ENCODE measurements at regions not wholly inside any gene's neighbourhood (a gene's known extent, or its start where the extent isn't known, plus 50 kb on each side); places are given as distances from the start of the nearest gene placed in this dataset.

DNA sequence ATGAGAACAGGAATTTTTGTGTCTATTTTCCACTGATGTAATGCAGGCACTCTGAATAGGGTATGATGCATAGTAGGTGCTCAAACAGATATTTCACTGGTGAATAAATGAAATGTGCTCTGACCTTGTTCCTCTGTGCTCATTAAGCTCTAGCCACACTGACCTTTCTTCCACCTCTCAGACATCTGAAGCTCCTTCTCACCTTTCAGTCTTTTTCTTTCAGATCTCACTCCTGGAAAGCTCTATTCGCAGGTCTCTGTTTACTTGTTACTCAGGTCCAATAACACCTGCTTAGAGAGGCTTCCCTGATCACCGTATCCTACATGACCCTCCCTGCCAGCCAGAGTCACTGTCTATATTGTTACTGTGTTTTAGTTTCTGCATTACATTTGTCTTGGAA is 59.2 kb upstream of the IVNS1ABP start:
- Mint-ChIP-seq H3K9me3 (no peaks in the 10 kb centered on the region), H3K36me3 (ENCODE audit: low read depth) (no peaks in the 10 kb centered on the region), H3K27ac (no peak overlapping the region), H3K27me3 (no peaks in the 10 kb centered on the region), H3K4me3 (no peak overlapping the region), H3K4me1 (peaks cover 12% of the 10 kb centered on the region)
- ChIA-PET POLR2A (no interaction called here), CTCF (no interaction called here)
- TF ChIP-seq, protein P1, sequence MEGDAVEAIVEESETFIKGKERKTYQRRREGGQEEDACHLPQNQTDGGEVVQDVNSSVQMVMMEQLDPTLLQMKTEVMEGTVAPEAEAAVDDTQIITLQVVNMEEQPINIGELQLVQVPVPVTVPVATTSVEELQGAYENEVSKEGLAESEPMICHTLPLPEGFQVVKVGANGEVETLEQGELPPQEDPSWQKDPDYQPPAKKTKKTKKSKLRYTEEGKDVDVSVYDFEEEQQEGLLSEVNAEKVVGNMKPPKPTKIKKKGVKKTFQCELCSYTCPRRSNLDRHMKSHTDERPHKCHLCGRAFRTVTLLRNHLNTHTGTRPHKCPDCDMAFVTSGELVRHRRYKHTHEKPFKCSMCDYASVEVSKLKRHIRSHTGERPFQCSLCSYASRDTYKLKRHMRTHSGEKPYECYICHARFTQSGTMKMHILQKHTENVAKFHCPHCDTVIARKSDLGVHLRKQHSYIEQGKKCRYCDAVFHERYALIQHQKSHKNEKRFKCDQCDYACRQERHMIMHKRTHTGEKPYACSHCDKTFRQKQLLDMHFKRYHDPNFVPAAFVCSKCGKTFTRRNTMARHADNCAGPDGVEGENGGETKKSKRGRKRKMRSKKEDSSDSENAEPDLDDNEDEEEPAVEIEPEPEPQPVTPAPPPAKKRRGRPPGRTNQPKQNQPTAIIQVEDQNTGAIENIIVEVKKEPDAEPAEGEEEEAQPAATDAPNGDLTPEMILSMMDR (IDR thresholded peaks at IDR 0.05), result no peak
- intact Hi-C loops (cut with micrococcal nuclease), result no loop called here
- ATAC-seq (ENCODE audit: low read depth) (no peak), DNase-seq (no peak)

DNA sequence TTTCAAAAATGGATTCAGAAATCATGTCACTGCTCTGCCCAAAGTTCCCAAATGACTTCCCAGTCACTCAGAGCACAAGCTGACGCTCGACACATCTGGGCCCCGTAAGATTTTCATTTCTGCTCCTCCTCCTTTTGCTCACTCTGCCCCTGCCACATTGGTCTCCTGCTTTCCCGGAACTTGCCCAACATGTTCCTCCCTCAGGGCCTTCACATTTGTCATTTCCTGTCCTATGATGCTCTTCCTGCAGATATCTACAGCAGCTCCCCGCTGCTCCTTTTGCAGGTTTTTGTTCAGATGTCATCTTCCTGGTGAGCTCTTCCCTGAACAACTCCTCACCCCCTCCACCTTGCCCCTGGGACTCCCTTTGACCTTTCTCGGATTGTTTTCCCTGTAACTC is 58.5 kb upstream of the IVNS1ABP start:
- Mint-ChIP-seq H3K36me3 (ENCODE audit: low read depth) (no peaks in the 10 kb centered on the region), H3K27ac (no peak overlapping the region), H3K9me3 (no peaks in the 10 kb centered on the region), H3K4me3 (no peak overlapping the region), H3K27me3 (no peaks in the 10 kb centered on the region), H3K4me1 (peaks cover 12% of the 10 kb centered on the region)
- ChIA-PET POLR2A (no interaction called here), CTCF (no interaction called here)
- TF ChIP-seq, protein P1 (IDR thresholded peaks at IDR 0.05), result no peak
- intact Hi-C loops (cut with micrococcal nuclease), result no loop called here
- DNase-seq, result no peak
- no peak for ATAC-seq (ENCODE audit: low read depth)

DNA sequence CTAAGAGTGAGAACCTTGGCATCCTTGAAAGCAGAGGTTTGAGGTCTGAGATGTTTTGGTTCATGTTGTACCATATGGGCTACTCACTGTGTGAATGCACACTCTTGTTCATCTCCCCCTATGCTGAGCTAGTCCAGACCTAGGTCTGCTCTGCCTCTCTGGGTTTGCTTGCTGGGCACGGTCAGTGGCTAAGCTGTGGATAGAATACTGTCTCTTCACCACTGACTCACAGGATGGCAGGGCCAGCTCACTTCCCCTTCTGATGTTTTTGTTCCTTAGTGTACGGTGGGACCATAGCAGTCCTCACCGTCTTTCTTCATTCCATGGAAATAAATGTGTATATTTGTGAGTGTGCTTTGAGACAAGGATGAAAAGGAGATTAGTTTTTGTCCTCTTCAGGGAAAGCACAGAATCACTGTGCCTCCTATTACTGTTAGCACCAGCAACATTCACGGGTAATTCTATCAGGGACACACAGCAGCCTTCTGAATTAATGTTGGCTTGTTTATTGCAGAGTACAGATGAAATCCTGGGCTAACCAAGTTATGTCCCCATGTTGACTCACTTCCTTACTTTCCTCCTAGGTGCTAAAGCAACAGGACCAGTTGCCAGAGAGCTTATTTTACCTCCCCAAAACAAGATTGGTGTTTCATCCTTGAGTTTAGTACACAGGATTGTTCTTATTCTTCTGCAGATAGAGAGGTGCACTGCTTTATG is 56.9 kb upstream of the IVNS1ABP start:
- POLR2A ChIA-PET, result no interaction called here
- intact Hi-C loops (cut with micrococcal nuclease), result loop anchor here (5.0 kb wide), 1 partner anchor 33 kb away; no protein-coding TSS in a partner anchor
- no peak overlapping the region for H3K4me3 Mint-ChIP-seq
- no peaks in the 10 kb centered on the region for H3K27me3 Mint-ChIP-seq
- ATAC-seq (ENCODE audit: low read depth) (peak; percentile 31), DNase-seq (no peak)
- no peaks in the 10 kb centered on the region for H3K36me3 Mint-ChIP-seq (ENCODE audit: low read depth)
- TF ChIP-seq, protein P1 (IDR thresholded peaks at IDR 0.05), result no peak
- no peaks in the 10 kb centered on the region for H3K9me3 Mint-ChIP-seq
- H3K4me1 Mint-ChIP-seq, result peaks cover 12% of the 10 kb centered on the region
- CTCF ChIA-PET, result no interaction called here
- H3K27ac Mint-ChIP-seq, result no peak overlapping the region

DNA sequence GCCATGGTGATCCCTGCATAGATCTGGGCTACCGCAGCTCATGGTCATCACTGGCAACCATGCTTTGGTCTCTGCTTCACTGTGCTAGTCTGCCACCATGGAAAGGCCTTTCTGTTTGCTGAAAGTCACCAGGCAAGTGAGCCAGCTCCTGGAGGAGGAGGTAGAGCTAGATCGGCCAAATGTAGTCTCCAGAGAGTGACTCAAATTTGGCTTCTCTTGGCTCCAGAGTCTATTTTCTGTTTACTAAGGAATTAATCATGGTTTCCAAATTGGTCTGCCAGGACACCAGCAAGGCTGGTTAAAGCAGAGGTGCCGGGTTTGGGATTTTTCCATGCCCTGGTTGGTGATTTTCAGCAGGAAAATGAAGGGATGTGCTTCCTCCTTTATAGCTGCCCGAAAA is 52.7 kb upstream of the IVNS1ABP start:
- intact Hi-C loops (cut with micrococcal nuclease), result loop anchor here (5.0 kb wide), 1 partner anchor 38 kb away; no protein-coding TSS in a partner anchor
- no peak for ATAC-seq (ENCODE audit: low read depth)
- ChIA-PET CTCF (no interaction called here), POLR2A (interaction anchor here (0.6 kb wide), 1 partner anchor 23 kb away, joined by 4 read pairs; no protein-coding TSS in a partner anchor)
- no peak overlapping the region for H3K27ac Mint-ChIP-seq
- DNase-seq, result no peak
- no peak overlapping the region for H3K4me3 Mint-ChIP-seq
- H3K36me3 Mint-ChIP-seq (ENCODE audit: low read depth), result no peaks in the 10 kb centered on the region
- H3K9me3 Mint-ChIP-seq, result no peaks in the 10 kb centered on the region
- TF ChIP-seq, protein P1 (IDR thresholded peaks at IDR 0.05), result no peak
- H3K27me3 Mint-ChIP-seq, result no peaks in the 10 kb centered on the region
- peaks cover 17% of the 10 kb centered on the region for H3K4me1 Mint-ChIP-seq

DNA sequence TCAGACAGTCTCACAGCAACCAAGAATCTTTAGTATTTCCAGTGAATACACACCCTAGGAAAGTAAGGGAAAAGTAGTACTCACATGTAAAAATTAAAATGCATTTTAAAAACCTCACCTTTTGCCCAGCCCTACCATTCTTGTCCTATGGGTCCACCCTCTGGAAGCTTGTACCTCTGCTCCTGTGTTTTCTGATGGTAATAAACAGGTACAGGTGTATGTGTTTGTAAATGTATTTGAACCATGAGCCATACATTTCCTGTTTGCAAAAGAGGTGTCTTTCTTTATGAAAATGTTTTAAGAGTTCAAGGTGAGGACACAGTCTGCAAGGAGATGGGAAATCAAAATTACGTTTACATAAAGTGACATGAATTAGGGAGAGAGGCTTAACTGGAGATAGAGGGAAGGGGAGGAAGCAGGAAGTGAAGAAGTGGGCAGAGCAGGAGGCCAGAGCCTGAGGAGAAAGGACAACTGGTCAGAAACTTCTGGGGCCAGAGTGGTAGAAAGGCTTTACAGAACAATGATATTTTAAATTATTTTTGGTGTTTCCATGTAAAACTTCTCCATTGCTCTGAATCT is 52.0 kb upstream of the IVNS1ABP start:
- Mint-ChIP-seq H3K4me3 (no peak overlapping the region), H3K36me3 (ENCODE audit: low read depth) (no peaks in the 10 kb centered on the region), H3K4me1 (peaks cover 20% of the 10 kb centered on the region), H3K27me3 (no peaks in the 10 kb centered on the region), H3K9me3 (no peaks in the 10 kb centered on the region), H3K27ac (no peak overlapping the region)
- DNase-seq (no peak), ATAC-seq (ENCODE audit: low read depth) (no peak)
- POLR2A ChIA-PET, result interaction anchor here (0.6 kb wide), 1 partner anchor 22 kb away, joined by 4 read pairs; no protein-coding TSS in a partner anchor
- intact Hi-C loops (cut with micrococcal nuclease), result no loop called here
- CTCF ChIA-PET, result no interaction called here
- TF ChIP-seq, protein P1 (IDR thresholded peaks at IDR 0.05), result no peak

Measured in activated B cell treated with CpG ODN at 0.5 μM for 24 hours (primary cell).